Gastrocnemius medialis (tissue), 4 donors: ENCODE measurements at regions not wholly inside any gene's neighbourhood (a gene's known extent, or its start where the extent isn't known, plus 50 kb on each side); places are given as distances from the start of the nearest gene placed in this dataset.

ENCODE experiments used
- ATAC-seq, 2 donors: fragments of 150-250 bp; one replicate each; pipeline ENCODE4 v1.9.1; 2016
- DNase-seq, 2 donors: peaks; one replicate each; pipeline ENCODE4 v3.0.0-alpha.2; 2019
- H3K27ac ChIP-seq, 4 donors: fragments of 200-600 bp; sonication (generic); 1 replicate in 1 of 4; 2 replicates in 3 of 4; pipeline ENCODE4 v1.5.1; 2016 to 2018; ENCODE audit warnings: mild to moderate bottlenecking in 2 of 4, moderate library complexity in 1 of 4
- H3K27me3 ChIP-seq, 3 donors: fragments of 200-600 bp; sonication (generic) in 2 of 3; 1 replicate in 1 of 3; 2 replicates in 2 of 3; pipeline versions ENCODE4 v1.5.1 to v1.6.0; 2016 to 2019; ENCODE audit warnings: mild to moderate bottlenecking in 1 of 3, moderate library complexity in 1 of 3
- H3K36me3 ChIP-seq, 2 donors: fragments of 200-600 bp; sonication (generic) in 1 of 2; one replicate each; pipeline ENCODE4 v1.5.1; 2017 to 2018
- H3K4me1 ChIP-seq, 2 donors: fragments of 200-600 bp; sonication (generic) in 1 of 2; one replicate each; pipeline ENCODE4 v1.5.1; 2016 to 2017; ENCODE audit warnings: mild to moderate bottlenecking in 2 of 2
- H3K4me3 ChIP-seq, 4 donors: fragments of 200-600 bp; sonication (generic) in 3 of 4; 1 replicate in 1 of 4; 2 replicates in 3 of 4; pipeline ENCODE4 v1.5.1; 2016 to 2019; ENCODE audit warnings: mild to moderate bottlenecking in 2 of 4
- H3K9me3 ChIP-seq, 3 donors: fragments of 200-600 bp; sonication (generic) in 2 of 3; 1 replicate in 1 of 3; 2 replicates in 2 of 3; pipeline ENCODE4 v1.5.1; 2016 to 2019
- CTCF ChIP-seq, 5 experiments: fragments of 450-650 bp in 3 of 5; fragments of 200-600 bp in 2 of 5; sonication (generic) in 2 of 5; IDR thresholded peaks in 4 of 5; conservative IDR thresholded peaks in 1 of 5; 1 replicate in 4 of 5; 2 replicates in 1 of 5; pipeline ENCODE4 v1.5.1; 2016 to 2019; ENCODE audit warnings: antibody characterized with exemption in 5 of 5, mild to moderate bottlenecking in 3 of 5, moderate library complexity in 3 of 5
- POLR2A ChIP-seq, 2 donors: fragments of 450-650 bp; IDR thresholded peaks; one replicate each; pipeline ENCODE4 v1.6.1; 2017; ENCODE audit warnings: antibody characterized with exemption in 2 of 2, mild to moderate bottlenecking in 2 of 2, moderate library complexity in 2 of 2
- in situ Hi-C, 4 donors: fragments of 200-750 bp; cut with MboI; loops; one replicate each; pipeline versions ENCODE4 v1.15.0 to v1.8.0; 2017; ENCODE audit warnings: low sequenced_read_pairs in 4 of 4
- intact Hi-C: fragments of 100-400 bp; cut with DNase I; formaldehyde crosslinking; loops from one replicate; pipeline ENCODE4 v1.15.1; 2023; ENCODE audit warnings: low total_unique reads

- ATAC-seq (no peak), DNase-seq (no peak)
- intact Hi-C loops: no loop called here
- Histone ChIP-seq H3K4me1 (no peaks in the 10 kb centered on the region), H3K4me3 (no peak overlapping the region), H3K9me3 (no peaks in the 10 kb centered on the region), H3K36me3 (no peaks in the 10 kb centered on the region), H3K27ac (no peak overlapping the region), H3K27me3 (no peaks in the 10 kb centered on the region)
- in situ Hi-C loops: no loop called here
- TF ChIP-seq CTCF (IDR thresholded peaks at IDR 0.05 in 4 of 5, conservative IDR thresholded peaks at IDR 0.05 in 1 of 5) (no peak), POLR2A (IDR thresholded peaks at IDR 0.05) (no peak)
Measured at GRCh38 chr4:164221631-164222030, 532.3 kb upstream of the SMIM31 start.

DNA sequence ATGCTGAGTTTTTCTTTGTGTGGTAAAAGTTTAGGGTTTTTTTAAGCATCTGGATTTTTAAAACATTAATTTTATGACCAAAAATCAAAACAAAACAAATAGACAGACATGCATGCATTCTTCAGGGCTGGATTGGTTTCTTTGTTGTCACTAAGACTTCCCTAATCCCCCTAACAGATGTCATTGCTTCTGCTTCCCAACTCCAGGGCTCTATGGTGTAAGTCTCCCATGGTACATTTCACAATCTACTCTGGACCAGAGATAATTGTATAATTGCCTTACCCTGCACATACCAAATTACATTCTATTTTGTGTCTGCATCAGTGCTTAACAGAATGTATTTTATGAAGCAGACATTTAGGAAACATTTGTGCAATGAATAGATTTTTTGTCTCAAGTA is 529.1 kb upstream of the SMIM31 start:
- no peak overlapping the region for H3K4me3 ChIP-seq
- H3K36me3 ChIP-seq: no peaks in the 10 kb centered on the region
- DNase-seq (no peak), ATAC-seq (peak; percentile 36 to 42)
- H3K9me3 ChIP-seq: no peaks in the 10 kb centered on the region
- in situ Hi-C loops (no loop called here), intact Hi-C loops (no loop called here)
- no peak overlapping the region for H3K27ac ChIP-seq
- no peak for TF ChIP-seq POLR2A (IDR thresholded peaks at IDR 0.05)
- TF ChIP-seq CTCF (IDR thresholded peaks at IDR 0.05 in 4 of 5, conservative IDR thresholded peaks at IDR 0.05 in 1 of 5): no peak
- no peaks in the 10 kb centered on the region for H3K27me3 ChIP-seq
- H3K4me1 ChIP-seq: no peaks in the 10 kb centered on the region

DNA sequence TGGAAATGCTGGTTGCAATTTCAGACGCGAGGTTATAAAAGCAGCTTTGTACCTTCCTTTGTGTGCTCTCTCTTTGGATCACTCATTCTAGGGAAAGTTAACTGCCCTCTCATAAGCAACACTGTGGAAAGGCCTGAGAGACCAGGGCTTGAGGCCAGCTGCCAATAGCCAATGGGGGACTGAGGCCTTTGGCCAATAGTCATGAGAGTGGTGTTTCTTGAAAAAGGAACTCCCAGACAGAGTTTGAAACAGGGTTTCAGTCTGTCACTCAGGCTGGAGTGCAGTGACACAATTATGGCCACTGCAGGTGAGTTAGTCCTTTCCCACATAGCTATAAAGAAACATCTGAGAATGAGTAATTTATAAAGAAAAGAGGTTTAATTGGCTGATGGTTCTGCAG is 524.7 kb upstream of the SMIM31 start:
- no peaks in the 10 kb centered on the region for H3K4me1 ChIP-seq
- no peaks in the 10 kb centered on the region for H3K36me3 ChIP-seq
- no peaks in the 10 kb centered on the region for H3K27me3 ChIP-seq
- TF ChIP-seq POLR2A (IDR thresholded peaks at IDR 0.05) (no peak), CTCF (IDR thresholded peaks at IDR 0.05 in 4 of 5, conservative IDR thresholded peaks at IDR 0.05 in 1 of 5) (no peak)
- in situ Hi-C loops: no loop called here
- no peak overlapping the region for H3K27ac ChIP-seq
- no peaks in the 10 kb centered on the region for H3K9me3 ChIP-seq
- intact Hi-C loops: no loop called here
- DNase-seq (no peak), ATAC-seq (no peak)
- no peak overlapping the region for H3K4me3 ChIP-seq

GRCh38 chr4:164239433-164239832 is 514.5 kb upstream of the SMIM31 start:
- H3K4me3 ChIP-seq: no peak overlapping the region
- intact Hi-C loops (no loop called here), in situ Hi-C loops (no loop called here)
- no peak overlapping the region for H3K27ac ChIP-seq
- ATAC-seq (no peak), DNase-seq (no peak)
- no peaks in the 10 kb centered on the region for H3K9me3 ChIP-seq
- no peaks in the 10 kb centered on the region for H3K36me3 ChIP-seq
- H3K4me1 ChIP-seq: no peaks in the 10 kb centered on the region
- H3K27me3 ChIP-seq: no peaks in the 10 kb centered on the region
- TF ChIP-seq POLR2A (IDR thresholded peaks at IDR 0.05): no peak
- no peak for TF ChIP-seq CTCF (IDR thresholded peaks at IDR 0.05 in 4 of 5, conservative IDR thresholded peaks at IDR 0.05 in 1 of 5)

DNA sequence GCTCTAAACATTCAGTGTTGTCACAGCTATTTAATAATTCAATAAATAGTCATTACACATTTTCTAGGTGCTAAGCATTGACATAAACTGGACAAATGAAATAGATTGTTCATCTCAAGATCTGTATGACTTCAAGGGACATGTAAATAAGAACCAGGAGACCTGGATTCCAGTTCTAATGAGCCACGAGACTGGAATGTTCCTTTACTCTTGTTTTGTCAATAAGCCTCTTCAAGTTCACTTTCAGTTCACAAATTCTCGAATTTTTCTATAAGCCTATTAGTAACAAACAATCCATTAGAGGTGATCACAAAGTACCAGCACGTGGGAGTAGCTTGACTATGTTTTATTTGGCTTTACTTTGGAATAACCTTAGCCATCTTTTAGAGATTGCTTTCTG is 514.0 kb upstream of the SMIM31 start:
- no peaks in the 10 kb centered on the region for H3K9me3 ChIP-seq
- H3K4me1 ChIP-seq: no peaks in the 10 kb centered on the region
- TF ChIP-seq CTCF (IDR thresholded peaks at IDR 0.05 in 4 of 5, conservative IDR thresholded peaks at IDR 0.05 in 1 of 5) (no peak), POLR2A (IDR thresholded peaks at IDR 0.05) (no peak)
- H3K36me3 ChIP-seq: no peaks in the 10 kb centered on the region
- H3K4me3 ChIP-seq: no peak overlapping the region
- H3K27me3 ChIP-seq: no peaks in the 10 kb centered on the region
- ATAC-seq (no peak), DNase-seq (no peak)
- no peak overlapping the region for H3K27ac ChIP-seq
- intact Hi-C loops: no loop called here
- in situ Hi-C loops: no loop called here
